HG03135 (cell line): ENCODE measurements at regions not wholly inside any gene's neighbourhood (a gene's known extent, or its start where the extent isn't known, plus 50 kb on each side); places are given as distances from the start of the nearest gene placed in this dataset.
A peak's percentile ranks its signal among the peaks of the same experiment; 100 is the strongest.

Experiments
- ATAC-seq: cut with Tn5 transposase; IDR thresholded peaks from one replicate; pipeline ENCODE4 v1.9.1; 2021; ENCODE audit warnings: mild to moderate bottlenecking, moderate library complexity; ENCODE audit not compliant: unreplicated experiment

DNA sequence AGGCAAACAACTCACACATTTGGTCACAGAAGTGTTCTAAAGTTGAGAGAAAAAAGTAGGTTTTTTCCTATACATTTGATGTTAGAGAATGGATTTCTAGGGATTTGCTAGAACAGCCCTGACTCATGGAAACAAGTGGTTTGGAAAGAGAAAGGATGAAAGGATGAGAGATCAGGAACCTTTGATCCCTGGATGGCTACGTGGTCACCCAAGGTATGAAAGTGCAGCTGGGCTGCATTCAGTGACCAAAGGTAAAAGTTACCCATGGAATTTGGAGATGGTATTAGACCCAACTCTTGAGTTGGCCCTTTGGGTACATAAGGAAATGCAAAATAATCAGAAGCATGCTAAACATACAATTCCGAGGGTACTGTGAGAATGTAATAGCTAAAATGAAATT, 61.3 kb upstream of the SPIN1 start:
- no peak for ATAC-seq

- no peak for ATAC-seq
These were observed 62.2 kb upstream of the SPIN1 start for GRCh38 chr9:88326015-88326414.

DNA sequence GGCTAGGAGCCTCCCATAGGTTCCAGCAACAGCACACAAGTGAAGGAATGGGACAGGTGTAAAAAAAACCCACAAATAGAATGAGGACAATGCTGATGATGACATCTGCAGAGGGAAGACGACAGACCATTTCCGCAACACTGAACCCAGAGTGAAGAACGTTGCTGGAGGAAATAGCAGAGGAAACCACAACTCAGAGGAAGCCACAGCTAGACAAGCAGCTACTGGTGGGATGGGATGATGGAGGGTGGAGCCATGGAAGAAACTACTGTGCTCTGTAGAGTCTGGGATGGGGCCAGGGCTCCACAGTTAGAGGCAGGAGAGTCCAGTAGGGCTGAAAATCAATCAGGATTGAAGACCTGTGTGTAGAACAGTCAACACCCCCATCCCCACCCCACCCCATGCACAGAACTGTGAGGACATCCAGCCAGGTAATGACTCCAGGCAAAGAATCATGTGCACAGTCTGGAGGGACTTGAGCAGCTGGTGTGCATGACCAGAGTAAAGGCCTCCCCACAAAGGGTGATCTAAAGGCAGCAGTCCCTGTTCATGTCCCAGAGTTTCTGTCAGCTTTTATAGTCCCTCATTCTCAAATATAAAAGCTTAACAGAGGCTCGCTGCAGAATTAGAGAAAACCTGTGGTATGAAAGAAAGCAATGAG, 65.2 kb upstream of the SPIN1 start:
- ATAC-seq: no peak

GRCh38 chr9:88321764-88322163, 66.5 kb upstream of the SPIN1 start:
- no peak for ATAC-seq

- no peak for ATAC-seq
These were observed 67.4 kb upstream of the SPIN1 start for GRCh38 chr9:88320748-88321415.

- ATAC-seq: no peak
These were observed 68.1 kb upstream of the SPIN1 start for GRCh38 chr9:88319936-88320747.

GRCh38 chr9:88313364-88314220, 74.7 kb upstream of the SPIN1 start:
- no peak for ATAC-seq

DNA sequence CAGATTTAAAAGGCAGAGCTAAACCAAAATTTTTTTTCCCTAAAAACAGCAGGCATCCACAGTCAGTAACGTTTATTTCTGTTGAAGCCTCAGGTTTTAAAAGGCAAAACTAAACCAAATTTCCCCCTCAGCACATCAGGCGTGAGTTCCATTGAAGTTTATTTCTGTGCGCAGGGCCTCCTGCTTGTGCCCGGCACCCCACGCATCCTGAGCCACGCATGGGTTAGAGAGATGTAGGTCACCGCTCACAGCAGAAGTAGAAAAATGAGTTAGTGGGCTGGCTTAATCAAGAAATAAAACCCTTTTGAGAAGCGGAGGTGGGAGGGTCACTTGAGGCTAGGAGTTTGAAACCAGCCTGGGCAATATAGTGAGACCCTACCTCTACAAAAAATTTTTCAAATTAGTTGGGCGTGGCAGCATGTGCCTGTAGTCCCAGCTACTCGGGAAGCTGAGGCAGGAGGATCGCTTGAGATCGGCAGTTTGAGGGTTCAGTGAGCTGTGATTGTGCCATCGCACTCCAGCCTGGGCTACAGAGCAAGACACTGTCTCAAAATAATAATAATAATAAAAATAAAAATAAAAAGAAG, 75.6 kb upstream of the SPIN1 start:
- no peak for ATAC-seq

- ATAC-seq: no peak
These were observed 76.2 kb upstream of the SPIN1 start for GRCh38 chr9:88312045-88312444.

- ATAC-seq: no peak
These were observed 77.8 kb upstream of the SPIN1 start for GRCh38 chr9:88310310-88310980.

- ATAC-seq: no peak
These were observed 79.2 kb upstream of the SPIN1 start for GRCh38 chr9:88308831-88309560.

DNA sequence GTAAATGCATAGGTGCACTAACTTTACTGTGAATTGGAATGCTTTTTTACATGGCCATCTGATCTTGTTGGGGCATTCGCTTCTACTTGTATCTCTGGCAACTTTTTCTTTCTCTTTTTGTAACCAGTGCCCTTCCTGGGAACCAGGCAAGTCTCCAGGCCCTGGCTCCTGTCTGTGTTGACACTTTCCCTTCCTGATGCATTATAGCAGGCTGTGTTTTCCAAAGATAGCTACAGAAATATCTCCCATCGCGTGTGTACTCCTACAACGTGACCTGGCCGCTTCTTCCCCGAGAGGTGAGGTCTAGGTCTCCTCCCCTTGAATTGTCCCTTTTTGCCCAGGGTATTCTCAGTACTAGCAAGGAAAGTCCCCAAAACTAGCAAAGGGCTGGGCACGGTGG, 81.1 kb upstream of the SPIN1 start:
- no peak for ATAC-seq

DNA sequence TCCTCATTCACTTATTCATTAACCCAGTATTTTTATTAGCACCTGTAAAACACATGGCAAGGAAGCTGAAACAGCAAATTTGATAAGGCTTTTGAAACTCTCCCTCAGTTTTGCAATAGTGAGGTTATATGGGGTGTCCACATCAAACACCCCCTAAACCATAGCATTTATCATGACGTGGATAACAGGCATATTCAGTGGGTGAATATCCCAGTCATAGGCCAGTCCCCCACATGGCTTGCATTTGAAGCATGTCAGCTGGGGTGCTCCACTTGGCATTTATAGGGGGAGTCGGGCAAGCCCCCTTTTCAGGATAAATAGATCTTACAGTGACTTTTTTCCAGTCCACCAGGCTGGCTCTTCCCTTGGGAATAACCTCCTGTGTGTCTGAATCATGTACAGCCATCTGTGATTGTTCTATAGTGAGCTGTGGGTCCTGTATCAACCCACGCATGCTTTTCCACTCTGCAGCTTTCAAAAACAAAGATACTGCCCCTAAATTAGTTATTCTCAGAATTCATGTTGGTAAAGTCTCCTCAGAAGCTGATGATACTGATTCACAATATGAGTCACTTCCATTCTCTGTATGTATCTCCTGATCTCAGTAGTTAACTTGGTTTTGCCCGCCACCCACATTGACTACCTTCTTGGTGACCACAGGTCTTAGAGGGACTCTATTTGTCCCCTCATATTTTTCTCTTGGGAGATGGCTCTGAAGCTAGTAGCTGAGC, 84.4 kb upstream of the SPIN1 start:
- ATAC-seq: peak; percentile 71

GRCh38 chr9:88302579-88303324, 85.5 kb upstream of the SPIN1 start:
- no peak for ATAC-seq

GRCh38 chr9:88300556-88300955, 87.7 kb upstream of the SPIN1 start:
- ATAC-seq: no peak

DNA sequence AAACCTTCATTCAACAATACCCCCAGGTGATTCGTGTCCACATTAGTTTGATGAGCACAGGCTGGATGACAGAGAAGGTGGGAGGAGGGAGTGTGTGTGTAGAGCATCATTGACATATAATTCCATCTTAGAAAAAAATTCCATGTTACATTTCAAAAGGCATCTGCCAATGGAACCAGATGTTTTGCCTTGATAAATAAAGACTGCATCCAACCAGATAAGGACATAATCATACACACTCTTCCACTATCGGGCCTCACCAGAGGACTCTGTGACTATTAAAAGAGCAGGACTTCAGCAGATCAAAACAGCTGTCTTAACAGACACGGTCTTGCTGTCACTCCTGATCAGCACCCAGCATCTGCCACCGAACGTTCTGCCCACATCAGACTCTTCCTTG, 96.4 kb upstream of the SPIN1 start:
- no peak for ATAC-seq

DNA sequence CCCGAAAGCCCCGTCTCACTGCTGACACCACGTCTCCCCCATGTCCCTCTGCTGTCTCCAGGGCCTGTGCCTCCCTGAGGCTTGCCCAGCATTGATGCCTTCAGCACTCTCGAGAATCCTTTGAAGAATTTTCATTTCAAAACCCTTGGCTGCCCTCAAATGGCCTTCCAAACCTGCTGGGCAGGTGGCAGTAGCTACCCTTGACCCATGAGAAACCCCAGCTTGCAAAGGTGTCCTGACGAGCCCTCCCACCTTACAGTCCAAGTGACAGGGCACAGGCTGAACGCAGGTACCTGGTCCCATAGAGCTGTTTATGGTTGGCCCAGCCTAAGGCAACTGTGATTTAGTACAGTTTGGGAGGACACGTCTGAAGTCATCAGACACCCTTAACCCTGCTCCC, 97.2 kb upstream of the SPIN1 start:
- no peak for ATAC-seq

- ATAC-seq: no peak
These were observed 98.7 kb upstream of the SPIN1 start for GRCh38 chr9:88289532-88289931.
